Right lobe of liver (tissue), 4 donors: ENCODE measurements at regions not wholly inside any gene's neighbourhood (a gene's known extent, or its start where the extent isn't known, plus 50 kb on each side); places are given as distances from the start of the nearest gene placed in this dataset.

ENCODE experiments used
- POLR2A ChIP-seq: fragments of 450-650 bp; IDR thresholded peaks from one replicate; pipeline ENCODE4 v1.6.1; 2017; ENCODE audit warnings: antibody characterized with exemption, mild to moderate bottlenecking
- TF ChIP-seq, protein P1 (sequence below), 4 donors: fragments of 200-600 bp in 3 of 4; fragments of 450-650 bp in 1 of 4; IDR thresholded peaks; one replicate each; pipeline versions ENCODE4 v1.5.1 to v1.8.0; 2016 to 2022; ENCODE audit warnings: antibody characterized with exemption in 4 of 4, mild to moderate bottlenecking in 2 of 4
- donor health status: DM: no; HTN: no; CAD: no.
- donor health status: DM: no; HTN: no; CAD: no.
- donor health status: DM: no; HTN: yes; CAD: no.

DNA sequence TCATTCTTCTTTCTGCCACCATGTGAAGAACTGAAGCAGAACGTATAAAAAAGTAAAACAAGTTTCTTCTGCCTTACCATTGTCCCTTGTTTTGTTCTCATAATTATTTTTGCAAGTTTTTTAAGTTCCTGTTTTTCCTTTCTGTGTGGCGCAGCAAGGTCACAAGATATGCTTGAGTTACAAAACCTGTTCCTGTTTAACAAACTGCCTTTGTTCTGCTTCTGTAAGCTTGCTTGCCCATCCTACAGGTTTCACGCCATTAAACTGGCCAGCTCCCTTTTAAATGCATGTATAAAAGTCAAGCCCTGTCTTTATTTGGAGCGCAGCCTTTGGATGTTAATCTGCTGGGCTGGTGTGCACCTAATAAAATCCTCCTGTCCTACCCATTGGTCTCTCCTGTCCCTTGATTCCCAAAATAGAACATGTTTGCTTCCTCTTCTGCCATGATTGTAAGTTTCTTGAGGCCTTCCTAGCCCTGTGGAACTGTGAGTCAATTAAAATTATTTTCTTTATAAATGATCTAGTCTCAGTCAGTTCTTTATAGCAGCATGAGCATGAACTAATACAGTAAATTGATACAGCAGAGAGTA, 1115.4 kb downstream of the SLITRK1 start:
- TF ChIP-seq, protein P1, sequence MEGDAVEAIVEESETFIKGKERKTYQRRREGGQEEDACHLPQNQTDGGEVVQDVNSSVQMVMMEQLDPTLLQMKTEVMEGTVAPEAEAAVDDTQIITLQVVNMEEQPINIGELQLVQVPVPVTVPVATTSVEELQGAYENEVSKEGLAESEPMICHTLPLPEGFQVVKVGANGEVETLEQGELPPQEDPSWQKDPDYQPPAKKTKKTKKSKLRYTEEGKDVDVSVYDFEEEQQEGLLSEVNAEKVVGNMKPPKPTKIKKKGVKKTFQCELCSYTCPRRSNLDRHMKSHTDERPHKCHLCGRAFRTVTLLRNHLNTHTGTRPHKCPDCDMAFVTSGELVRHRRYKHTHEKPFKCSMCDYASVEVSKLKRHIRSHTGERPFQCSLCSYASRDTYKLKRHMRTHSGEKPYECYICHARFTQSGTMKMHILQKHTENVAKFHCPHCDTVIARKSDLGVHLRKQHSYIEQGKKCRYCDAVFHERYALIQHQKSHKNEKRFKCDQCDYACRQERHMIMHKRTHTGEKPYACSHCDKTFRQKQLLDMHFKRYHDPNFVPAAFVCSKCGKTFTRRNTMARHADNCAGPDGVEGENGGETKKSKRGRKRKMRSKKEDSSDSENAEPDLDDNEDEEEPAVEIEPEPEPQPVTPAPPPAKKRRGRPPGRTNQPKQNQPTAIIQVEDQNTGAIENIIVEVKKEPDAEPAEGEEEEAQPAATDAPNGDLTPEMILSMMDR (IDR thresholded peaks at IDR 0.05) = no peak
- no peak for TF ChIP-seq POLR2A
